ENCODE measurements at regions not wholly inside any gene's neighbourhood (a gene's known extent, or its start where the extent isn't known, plus 50 kb on each side); places are given as distances from the start of the nearest gene placed in this dataset.

GRCh38 chr21:36260802-36261201 is 59.2 kb upstream of the MORC3 start:
- TF ChIP-seq ZNF274 (IDR thresholded peaks at IDR 0.05; ENCODE audit: low read depth, low read length) (no peak), SUZ12 (IDR thresholded peaks at IDR 0.05; ENCODE audit: extremely low read depth, insufficient read depth, insufficient read length) (no peak), YY1 (IDR thresholded peaks at IDR 0.05; ENCODE audit: insufficient read depth, insufficient read length) (no peak)

Data from NT2/D1 (cell line).